ENCODE measurements at regions not wholly inside any gene's neighbourhood (a gene's known extent, or its start where the extent isn't known, plus 50 kb on each side); places are given as distances from the start of the nearest gene placed in this dataset.

- H3K4me3 ChIP-seq = no peak overlapping the region
- no peaks in the 10 kb centered on the region for H3K36me3 ChIP-seq
- ATAC-seq (no peak), DNase-seq (no peak)
- no peak overlapping the region for H3K27ac ChIP-seq
- H3K9me3 ChIP-seq = no peaks in the 10 kb centered on the region
- H3K4me1 ChIP-seq = no peaks in the 10 kb centered on the region
- TF ChIP-seq CTCF (IDR thresholded peaks at IDR 0.05 in 4 of 5, conservative IDR thresholded peaks at IDR 0.05 in 1 of 5) (no peak), POLR2A (IDR thresholded peaks at IDR 0.05) (no peak)
- intact Hi-C loops (cut with DNase I; ENCODE audit: low total_unique reads) (no loop called here), in situ Hi-C loops (cut with MboI; ENCODE audit: low sequenced_read_pairs in 4 of 4) (no loop called here)
- no peaks in the 10 kb centered on the region for H3K27me3 ChIP-seq
Measured at GRCh38 chr6:80478030-80478429, 371.6 kb downstream of the BCKDHB start.

- ATAC-seq = no peak
- no peaks in the 10 kb centered on the region for H3K9me3 ChIP-seq
- H3K27me3 ChIP-seq = no peaks in the 10 kb centered on the region
- TF ChIP-seq POLR2A (IDR thresholded peaks at IDR 0.05) = no peak
- TF ChIP-seq CTCF (IDR thresholded peaks at IDR 0.05 in 4 of 5, conservative IDR thresholded peaks at IDR 0.05 in 1 of 5) = no peak
- in situ Hi-C loops (cut with MboI; ENCODE audit: low sequenced_read_pairs in 4 of 4) = no loop called here
- no peak for DNase-seq
- no peaks in the 10 kb centered on the region for H3K36me3 ChIP-seq
- H3K4me3 ChIP-seq = no peak overlapping the region
- no peaks in the 10 kb centered on the region for H3K4me1 ChIP-seq
- intact Hi-C loops (cut with DNase I; ENCODE audit: low total_unique reads) = no loop called here
- no peak overlapping the region for H3K27ac ChIP-seq
Measured at GRCh38 chr6:80477591-80477990, 371.1 kb downstream of the BCKDHB start.

- Histone ChIP-seq H3K9me3 (no peaks in the 10 kb centered on the region), H3K27ac (no peak overlapping the region), H3K4me3 (no peak overlapping the region), H3K36me3 (no peaks in the 10 kb centered on the region), H3K27me3 (no peaks in the 10 kb centered on the region), H3K4me1 (peaks cover 0 to 5% of the 10 kb centered on the region in 2 donors)
- DNase-seq (no peak), ATAC-seq (no peak)
- intact Hi-C loops (cut with DNase I; ENCODE audit: low total_unique reads) = no loop called here
- TF ChIP-seq CTCF (IDR thresholded peaks at IDR 0.05 in 4 of 5, conservative IDR thresholded peaks at IDR 0.05 in 1 of 5) (no peak), POLR2A (IDR thresholded peaks at IDR 0.05) (no peak)
- in situ Hi-C loops (cut with MboI; ENCODE audit: low sequenced_read_pairs in 4 of 4) = no loop called here
Measured at GRCh38 chr6:80472271-80472670, 365.8 kb downstream of the BCKDHB start.

GRCh38 chr6:80469977-80470376 is 363.5 kb downstream of the BCKDHB start:
- Histone ChIP-seq H3K27ac (no peak overlapping the region), H3K36me3 (no peaks in the 10 kb centered on the region), H3K9me3 (no peaks in the 10 kb centered on the region), H3K27me3 (no peaks in the 10 kb centered on the region), H3K4me1 (peaks cover 0 to 11% of the 10 kb centered on the region in 2 donors), H3K4me3 (no peak overlapping the region)
- in situ Hi-C loops (cut with MboI; ENCODE audit: low sequenced_read_pairs in 4 of 4) (no loop called here), intact Hi-C loops (cut with DNase I; ENCODE audit: low total_unique reads) (no loop called here)
- no peak for ATAC-seq
- TF ChIP-seq POLR2A (IDR thresholded peaks at IDR 0.05) (no peak), CTCF (IDR thresholded peaks at IDR 0.05 in 4 of 5, conservative IDR thresholded peaks at IDR 0.05 in 1 of 5) (no peak)
- DNase-seq = no peak

- no peaks in the 10 kb centered on the region for H3K27me3 ChIP-seq
- DNase-seq = no peak
- no peak overlapping the region for H3K4me3 ChIP-seq
- H3K27ac ChIP-seq = no peak overlapping the region
- TF ChIP-seq CTCF (IDR thresholded peaks at IDR 0.05 in 4 of 5, conservative IDR thresholded peaks at IDR 0.05 in 1 of 5) (no peak), POLR2A (IDR thresholded peaks at IDR 0.05) (no peak)
- H3K4me1 ChIP-seq = peaks cover 0 to 12% of the 10 kb centered on the region in 2 donors
- intact Hi-C loops (cut with DNase I; ENCODE audit: low total_unique reads) = no loop called here
- no peaks in the 10 kb centered on the region for H3K36me3 ChIP-seq
- H3K9me3 ChIP-seq = no peaks in the 10 kb centered on the region
- no peak for ATAC-seq
- in situ Hi-C loops (cut with MboI; ENCODE audit: low sequenced_read_pairs in 4 of 4) = no loop called here
Measured at GRCh38 chr6:80468398-80468797, 361.9 kb downstream of the BCKDHB start.

Measured in gastrocnemius medialis (tissue), 4 donors.